HG03064 (cell line): ENCODE measurements at regions not wholly inside any gene's neighbourhood (a gene's known extent, or its start where the extent isn't known, plus 50 kb on each side); places are given as distances from the start of the nearest gene placed in this dataset.

Experiments used
- ATAC-seq: cut with Tn5 transposase; IDR thresholded peaks from one replicate; pipeline ENCODE4 v1.9.1; 2021; ENCODE audit warnings: low read depth; ENCODE audit not compliant: unreplicated experiment

GRCh38 chr4:24419181-24420034, 164.9 kb downstream of the DHX15 start:
- ATAC-seq, result peak; percentile 75

- ATAC-seq, result no peak
Observed at GRCh38 chr4:24417206-24417605, 167.1 kb downstream of the DHX15 start.

GRCh38 chr4:24416293-24416692, 168.1 kb downstream of the DHX15 start:
- no peak for ATAC-seq

- no peak for ATAC-seq
Observed at GRCh38 chr4:24413311-24413784, 171.0 kb downstream of the DHX15 start.

GRCh38 chr4:24411806-24412205, 172.5 kb downstream of the DHX15 start:
- ATAC-seq, result no peak

GRCh38 chr4:24411299-24411698, 173.1 kb downstream of the DHX15 start:
- no peak for ATAC-seq

- ATAC-seq, result no peak
Observed at GRCh38 chr4:24408640-24409039, 175.7 kb downstream of the DHX15 start.

- ATAC-seq, result no peak
Observed at GRCh38 chr4:24405926-24406325, 178.4 kb downstream of the DHX15 start.

- ATAC-seq, result no peak
Observed at GRCh38 chr4:24405341-24405740, 179.0 kb downstream of the DHX15 start.

GRCh38 chr4:24404281-24404680, 180.1 kb downstream of the DHX15 start:
- no peak for ATAC-seq

- ATAC-seq, result no peak
Observed at GRCh38 chr4:24403265-24403664, 181.1 kb downstream of the DHX15 start.

GRCh38 chr4:24400537-24400936, 183.8 kb downstream of the DHX15 start:
- no peak for ATAC-seq

- ATAC-seq, result no peak
Observed at GRCh38 chr4:24396988-24397387, 187.4 kb downstream of the DHX15 start.

GRCh38 chr4:24395937-24396336, 188.4 kb downstream of the DHX15 start:
- ATAC-seq, result no peak

GRCh38 chr4:24394041-24394440, 190.3 kb downstream of the DHX15 start:
- no peak for ATAC-seq

GRCh38 chr4:24392613-24393012, 191.7 kb downstream of the DHX15 start:
- no peak for ATAC-seq

- peak; percentile 96 for ATAC-seq
Observed at GRCh38 chr4:24382381-24382780, 202.0 kb downstream of the DHX15 start.

- ATAC-seq, result no peak
Observed at GRCh38 chr4:24380957-24381665, 203.2 kb downstream of the DHX15 start.

GRCh38 chr4:24373704-24374103, 210.7 kb downstream of the DHX15 start:
- ATAC-seq, result no peak

- ATAC-seq, result no peak
Observed at GRCh38 chr4:24372881-24373280, 211.5 kb downstream of the DHX15 start.

GRCh38 chr4:24372341-24372740, 212.0 kb downstream of the DHX15 start:
- ATAC-seq, result no peak

- no peak for ATAC-seq
Observed at GRCh38 chr4:24370421-24370820, 213.9 kb downstream of the DHX15 start.
